ENCODE measurements at regions not wholly inside any gene's neighbourhood (a gene's known extent, or its start where the extent isn't known, plus 50 kb on each side); places are given as distances from the start of the nearest gene placed in this dataset.

GRCh38 chr2:10989782-10990181 is 78.0 kb downstream of the KCNF1 start:
- DNase-seq = no peak
- Histone ChIP-seq H3K4me3 (no peak overlapping the region), H3K27me3 (no peaks in the 10 kb centered on the region), H3K36me3 (no peaks in the 10 kb centered on the region), H3K9me3 (no peaks in the 10 kb centered on the region), H3K27ac (no peak overlapping the region), H3K4me1 (no peaks in the 10 kb centered on the region)
- intact Hi-C loops (cut with DNase I; ENCODE audit: low total_unique reads) = no loop called here
- TF ChIP-seq POLR2A (IDR thresholded peaks at IDR 0.05) (no peak), CTCF (IDR thresholded peaks at IDR 0.05) (no peak)

GRCh38 chr2:10990561-10991111 is 78.9 kb downstream of the KCNF1 start:
- Histone ChIP-seq H3K9me3 (no peaks in the 10 kb centered on the region), H3K4me3 (no peak overlapping the region), H3K27ac (no peak overlapping the region), H3K36me3 (no peaks in the 10 kb centered on the region), H3K4me1 (no peaks in the 10 kb centered on the region), H3K27me3 (no peaks in the 10 kb centered on the region)
- TF ChIP-seq POLR2A (IDR thresholded peaks at IDR 0.05) (no peak), CTCF (IDR thresholded peaks at IDR 0.05) (no peak)
- intact Hi-C loops (cut with DNase I; ENCODE audit: low total_unique reads) = loop anchor here (1.0 kb wide), 1 partner anchor 22 kb away; no protein-coding TSS in a partner anchor
- DNase-seq = no peak

- no peak for DNase-seq
- H3K4me1 ChIP-seq = no peaks in the 10 kb centered on the region
Measured at GRCh38 chr2:10992023-10992791, 80.5 kb downstream of the KCNF1 start.

GRCh38 chr2:10993001-10993481 is 81.3 kb downstream of the KCNF1 start:
- Histone ChIP-seq H3K27ac (no peak overlapping the region), H3K4me3 (no peak overlapping the region), H3K36me3 (no peaks in the 10 kb centered on the region), H3K4me1 (no peaks in the 10 kb centered on the region), H3K9me3 (no peaks in the 10 kb centered on the region), H3K27me3 (no peaks in the 10 kb centered on the region)
- TF ChIP-seq POLR2A (IDR thresholded peaks at IDR 0.05) = no peak
- no peak for TF ChIP-seq CTCF (IDR thresholded peaks at IDR 0.05)
- intact Hi-C loops (cut with DNase I; ENCODE audit: low total_unique reads) = no loop called here
- no peak for DNase-seq

More at GRCh38 chr2:10992023-10992791, 80.5 kb downstream of the KCNF1 start:
- H3K27me3 ChIP-seq = no peaks in the 10 kb centered on the region
- no peak overlapping the region for H3K4me3 ChIP-seq
- no peaks in the 10 kb centered on the region for H3K9me3 ChIP-seq
- intact Hi-C loops (cut with DNase I; ENCODE audit: low total_unique reads) = no loop called here
- H3K27ac ChIP-seq = no peak overlapping the region
- no peaks in the 10 kb centered on the region for H3K36me3 ChIP-seq
- no peak for TF ChIP-seq CTCF (IDR thresholded peaks at IDR 0.05)
- TF ChIP-seq POLR2A (IDR thresholded peaks at IDR 0.05) = no peak

GRCh38 chr2:10995366-10995970 is 83.7 kb downstream of the KCNF1 start:
- Histone ChIP-seq H3K9me3 (no peaks in the 10 kb centered on the region), H3K4me3 (no peak overlapping the region), H3K36me3 (no peaks in the 10 kb centered on the region), H3K27ac (no peak overlapping the region), H3K27me3 (no peaks in the 10 kb centered on the region), H3K4me1 (no peaks in the 10 kb centered on the region)
- intact Hi-C loops (cut with DNase I; ENCODE audit: low total_unique reads) = no loop called here
- DNase-seq = no peak
- no peak for TF ChIP-seq POLR2A (IDR thresholded peaks at IDR 0.05)
- no peak for TF ChIP-seq CTCF (IDR thresholded peaks at IDR 0.05)

Data from uterus (tissue), 3 donors.